ENCODE measurements at regions not wholly inside any gene's neighbourhood (a gene's known extent, or its start where the extent isn't known, plus 50 kb on each side); places are given as distances from the start of the nearest gene placed in this dataset.

DNA sequence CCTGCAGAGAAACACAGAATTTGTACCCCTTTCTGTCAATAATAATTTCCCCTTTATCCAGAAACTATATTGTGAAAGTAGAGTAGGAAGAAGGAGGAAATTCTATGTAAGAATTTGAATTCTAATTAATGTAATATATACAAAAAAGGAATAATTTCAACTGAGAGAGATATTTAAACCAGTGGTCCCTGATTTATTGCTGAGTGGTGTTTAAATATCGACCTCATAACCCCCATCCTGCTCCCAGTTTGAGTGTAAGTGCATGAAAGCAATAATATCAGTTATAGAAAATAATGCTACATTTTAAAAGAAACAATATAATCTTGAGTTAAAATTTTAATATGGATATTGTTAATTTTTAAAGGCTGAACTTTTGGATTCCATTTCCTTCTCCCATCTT, 286.2 kb upstream of the REG3G start:
- no peaks in the 10 kb centered on the region for H3K36me3 ChIP-seq (replicated peaks in 1 of 2; ENCODE audit: control insufficient read depth in 1 of 2, insufficient read depth in 2 of 2, low read length in 2 of 2)
- no peak overlapping the region for H3K4me2 ChIP-seq (ENCODE audit: low read depth, low read length)
- H3K79me2 ChIP-seq (ENCODE audit: insufficient read depth, low read length): no peaks in the 10 kb centered on the region
- in situ Hi-C loops (cut with HindIII; ENCODE audit: extremely low pct_ligation_motif_present, low pct_unique_long_range_greater_than_20kb) (no loop called here), intact Hi-C loops (cut with micrococcal nuclease; ENCODE audit: unreplicated experiment) (no loop called here)
- CTCF ChIA-PET (ENCODE audit: low intra/inter-chr PET ratio, low total read pairs): no interaction called here
- no peaks in the 10 kb centered on the region for H3K27me3 ChIP-seq (ENCODE audit: control insufficient read depth in 1 of 2, insufficient read depth in 2 of 2, low read length in 2 of 2)
- H3K27ac ChIP-seq (ENCODE audit: extremely low read length, insufficient read depth, low read length): no peak overlapping the region
- TF ChIP-seq MAFK (conservative IDR thresholded peaks at IDR 0.05 in 1 of 2, IDR thresholded peaks at IDR 0.05 in 1 of 2; ENCODE audit: low read length in 2 of 2) (peak; percentile 52; a peak in 2 of 4 replicates), MAFF (IDR thresholded peaks at IDR 0.05; ENCODE audit: low read depth, low read length) (peak; percentile 45), AGO2 (optimal IDR thresholded peaks at IDR 0.05; ENCODE audit: low read depth, low read length) (no peak), ARNT2 (CRISPR knock-in tag; IDR thresholded peaks at IDR 0.05; ENCODE audit: low read depth) (no peak), MATR3 (CRISPR knock-in tag; IDR thresholded peaks at IDR 0.05) (no peak), NFYB (CRISPR knock-in tag; IDR thresholded peaks at IDR 0.05) (no peak)
- TF ChIP-seq, protein P1, sequence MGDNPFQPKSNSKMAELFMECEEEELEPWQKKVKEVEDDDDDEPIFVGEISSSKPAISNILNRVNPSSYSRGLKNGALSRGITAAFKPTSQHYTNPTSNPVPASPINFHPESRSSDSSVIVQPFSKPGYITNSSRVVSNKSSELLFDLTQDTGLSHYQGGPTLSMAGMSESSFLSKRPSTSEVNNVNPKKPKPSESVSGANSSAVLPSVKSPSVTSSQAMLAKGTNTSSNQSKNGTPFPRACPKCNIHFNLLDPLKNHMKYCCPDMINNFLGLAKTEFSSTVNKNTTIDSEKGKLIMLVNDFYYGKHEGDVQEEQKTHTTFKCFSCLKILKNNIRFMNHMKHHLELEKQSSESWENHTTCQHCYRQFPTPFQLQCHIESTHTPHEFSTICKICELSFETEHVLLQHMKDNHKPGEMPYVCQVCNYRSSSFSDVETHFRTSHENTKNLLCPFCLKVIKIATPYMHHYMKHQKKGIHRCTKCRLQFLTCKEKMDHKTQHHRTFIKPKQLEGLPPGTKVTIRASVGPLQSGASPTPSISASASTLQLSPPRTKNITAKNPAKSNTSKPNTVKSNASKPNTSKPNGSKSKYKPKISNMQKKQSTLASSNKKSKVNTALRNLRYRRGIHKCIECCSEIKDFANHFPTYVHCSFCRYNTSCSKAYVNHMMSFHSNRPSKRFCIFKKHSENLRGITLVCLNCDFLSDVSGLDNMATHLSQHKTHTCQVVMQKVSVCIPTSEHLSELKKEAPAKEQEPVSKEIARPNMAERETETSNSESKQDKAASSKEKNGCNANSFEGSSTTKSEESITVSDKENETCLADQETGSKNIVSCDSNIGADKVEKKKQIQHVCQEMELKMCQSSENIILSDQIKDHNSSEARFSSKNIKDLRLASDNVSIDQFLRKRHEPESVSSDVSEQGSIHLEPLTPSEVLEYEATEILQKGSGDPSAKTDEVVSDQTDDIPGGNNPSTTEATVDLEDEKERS (CRISPR knock-in tag; IDR thresholded peaks at IDR 0.05): no peak
- FAIRE-seq: no peak
- 2% methylated on average over 1 of the region's 1 CpG for WGBS (ENCODE audit: low lambda C conversion rate)
- POLR2A ChIA-PET: no interaction called here
- no peaks in the 10 kb centered on the region for H4K20me1 ChIP-seq (ENCODE audit: insufficient read depth, low read length)
- no peaks in the 10 kb centered on the region for H3K9me3 ChIP-seq (ENCODE audit: low read length)
- no peak for ATAC-seq
- H3K4me1 ChIP-seq (ENCODE audit: insufficient read depth, low read length): no peaks in the 10 kb centered on the region
- no peak for DNase-seq (ENCODE audit: low spot score)
- no peak overlapping the region for H2AFZ ChIP-seq (ENCODE audit: low read length)
- no peak overlapping the region for H3K4me3 ChIP-seq (replicated peaks in 1 of 3; ENCODE audit: insufficient read depth in 1 of 3, low read depth in 2 of 3, low read length in 3 of 3)
- H3K9ac ChIP-seq (ENCODE audit: insufficient read depth, low read depth, low read length): no peak overlapping the region
- no TSS peak for BruUV-seq (replicated peaks)

Data from HepG2 (cell line).